SJCRH30 (cell line): ENCODE measurements at regions not wholly inside any gene's neighbourhood (a gene's known extent, or its start where the extent isn't known, plus 50 kb on each side); places are given as distances from the start of the nearest gene placed in this dataset.
"Not testable (repeated sequence)": the region's sequence is repeated elsewhere in the genome, so short reads cannot be mapped to it uniquely, and the experiment has no call there.

Experiments used
- DNase-seq, 2 experiments: peaks; one replicate each; pipeline ENCODE4 v3.0.0-alpha.2; 2015 to 2020
- H3K27ac ChIP-seq: fragments of 250-450 bp; sonication (Bioruptor Pico); 2 replicates; pipeline ENCODE4 v1.5.1; 2020; ENCODE audit warnings: mild to moderate bottlenecking, moderate library complexity
- H3K27me3 ChIP-seq: fragments of 250-450 bp; sonication (Bioruptor Pico); 2 replicates; pipeline ENCODE4 v1.5.1; 2020; ENCODE audit warnings: mild to moderate bottlenecking, moderate library complexity
- H3K36me3 ChIP-seq: fragments of 250-450 bp; sonication (Bioruptor Pico); 2 replicates; pipeline ENCODE4 v1.5.1; 2020; ENCODE audit warnings: mild to moderate bottlenecking, moderate library complexity
- H3K4me1 ChIP-seq: fragments of 250-450 bp; sonication (Bioruptor Pico); 2 replicates; pipeline ENCODE4 v1.5.1; 2020; ENCODE audit warnings: mild to moderate bottlenecking, moderate library complexity
- H3K4me3 ChIP-seq: fragments of 250-450 bp; sonication (Bioruptor Pico); 2 replicates; pipeline ENCODE4 v1.5.1; 2020; ENCODE audit warnings: mild to moderate bottlenecking, moderate library complexity
- H3K9me3 ChIP-seq: fragments of 250-450 bp; sonication (Bioruptor Pico); replicated peaks from 2 replicates; pipeline ENCODE4 v1.5.1; 2020; ENCODE audit warnings: mild to moderate bottlenecking, moderate library complexity

GRCh38 chr20:55365745-55366144, 639.6 kb downstream of the CBLN4 start:
- Histone ChIP-seq H3K4me1 (no peaks in the 10 kb centered on the region), H3K27me3 (no peaks in the 10 kb centered on the region), H3K9me3 (no peaks in the 10 kb centered on the region), H3K27ac (no peak overlapping the region), H3K4me3 (no peak overlapping the region), H3K36me3 (no peaks in the 10 kb centered on the region)
- no peak for DNase-seq

DNA sequence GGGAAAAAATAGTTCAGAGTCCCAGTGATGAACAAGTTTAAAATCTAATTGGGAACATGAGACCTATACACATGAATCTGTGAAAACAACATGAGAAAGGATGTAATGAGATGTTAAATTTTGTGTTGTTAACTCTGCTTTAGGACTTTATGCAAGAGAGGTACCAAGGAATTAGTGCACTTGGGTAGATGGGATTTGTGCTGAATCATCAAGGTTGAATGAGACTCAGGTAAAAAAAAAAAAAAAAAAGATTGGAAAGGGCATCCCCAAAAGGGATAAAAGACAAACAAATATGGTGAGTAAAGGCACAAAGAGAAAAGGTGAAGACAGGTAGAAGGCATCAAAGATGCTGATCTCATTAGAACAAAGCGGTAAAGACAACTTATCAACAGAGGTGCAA, 644.4 kb downstream of the CBLN4 start:
- Histone ChIP-seq H3K9me3 (no peaks in the 10 kb centered on the region), H3K4me3 (no peak overlapping the region), H3K4me1 (no peaks in the 10 kb centered on the region), H3K36me3 (no peaks in the 10 kb centered on the region), H3K27ac (no peak overlapping the region), H3K27me3 (no peaks in the 10 kb centered on the region)
- no peak for DNase-seq

DNA sequence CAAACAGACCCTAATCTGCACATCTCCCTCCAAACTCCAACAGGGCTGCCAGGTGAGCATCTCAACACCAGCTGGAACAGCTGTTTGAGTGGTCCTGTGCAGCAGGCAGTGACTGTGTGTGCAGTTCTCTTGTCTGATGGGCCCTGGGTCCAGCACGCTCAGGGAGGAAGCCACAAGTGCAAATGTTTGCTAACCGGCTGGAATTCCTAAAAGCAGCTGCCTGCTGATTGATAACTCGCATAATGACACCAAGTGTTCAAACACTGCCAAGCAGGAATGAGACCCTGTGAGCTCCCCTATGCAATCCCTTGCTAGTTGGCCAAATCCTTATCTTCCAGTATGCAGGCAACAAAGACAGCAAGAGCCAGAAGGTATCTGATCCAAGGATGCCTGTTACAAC, 650.6 kb downstream of the CBLN4 start:
- H3K9me3 ChIP-seq = no peaks in the 10 kb centered on the region

DNA sequence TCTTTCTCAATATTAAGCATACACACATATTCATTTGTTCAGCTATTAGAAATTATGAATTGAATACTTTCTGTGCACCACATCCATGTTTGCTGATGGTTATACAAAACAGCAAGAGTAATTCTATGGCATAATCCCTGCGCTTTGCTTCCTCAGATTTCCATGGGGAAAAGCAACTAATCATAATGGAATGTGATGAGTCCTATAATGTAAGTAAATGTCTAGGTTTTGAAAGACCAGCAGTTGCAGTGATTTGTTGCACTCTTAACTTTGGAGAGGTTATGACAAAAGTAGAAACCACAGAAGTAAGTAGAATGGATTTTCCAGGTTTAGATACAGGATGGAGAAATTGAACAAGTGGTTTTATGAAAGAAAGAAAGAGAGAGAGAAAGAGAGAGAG, 652.1 kb downstream of the CBLN4 start:
- no peak overlapping the region for H3K27ac ChIP-seq
- H3K4me1 ChIP-seq = 0 out of 2 replicates have a peak, but pooled peaks cover under 1% of the 10 kb centered on the region
- peaks cover 2% of the 10 kb centered on the region for H3K27me3 ChIP-seq
- H3K36me3 ChIP-seq = no peaks in the 10 kb centered on the region
- DNase-seq = no peak
- no peaks in the 10 kb centered on the region for H3K9me3 ChIP-seq
- no peak overlapping the region for H3K4me3 ChIP-seq

More for the DNA sequence above, 650.6 kb downstream of the CBLN4 start:
- DNase-seq = peak; percentile 22 to 39
- Histone ChIP-seq H3K27ac (no peak overlapping the region), H3K27me3 (no peaks in the 10 kb centered on the region), H3K4me1 (no peaks in the 10 kb centered on the region), H3K4me3 (no peak overlapping the region), H3K36me3 (no peaks in the 10 kb centered on the region)

- DNase-seq = no peak
- Histone ChIP-seq H3K9me3 (no peaks in the 10 kb centered on the region), H3K27ac (no peak overlapping the region), H3K36me3 (no peaks in the 10 kb centered on the region), H3K27me3 (peaks cover 14% of the 10 kb centered on the region), H3K4me1 (peaks cover 7% of the 10 kb centered on the region; the same call in 1 of the 2 replicates), H3K4me3 (no peak overlapping the region)
Observed at GRCh38 chr20:55348223-55348622, 657.1 kb downstream of the CBLN4 start.

GRCh38 chr20:55342822-55343221, 662.5 kb downstream of the CBLN4 start:
- H3K27me3 ChIP-seq = peaks cover 19% of the 10 kb centered on the region
- no peak overlapping the region for H3K27ac ChIP-seq
- no peak for DNase-seq
- no peaks in the 10 kb centered on the region for H3K36me3 ChIP-seq
- H3K4me1 ChIP-seq = peaks cover 4% of the 10 kb centered on the region; the same call in 1 of the 2 replicates
- no peaks in the 10 kb centered on the region for H3K9me3 ChIP-seq
- no peak overlapping the region for H3K4me3 ChIP-seq

DNA sequence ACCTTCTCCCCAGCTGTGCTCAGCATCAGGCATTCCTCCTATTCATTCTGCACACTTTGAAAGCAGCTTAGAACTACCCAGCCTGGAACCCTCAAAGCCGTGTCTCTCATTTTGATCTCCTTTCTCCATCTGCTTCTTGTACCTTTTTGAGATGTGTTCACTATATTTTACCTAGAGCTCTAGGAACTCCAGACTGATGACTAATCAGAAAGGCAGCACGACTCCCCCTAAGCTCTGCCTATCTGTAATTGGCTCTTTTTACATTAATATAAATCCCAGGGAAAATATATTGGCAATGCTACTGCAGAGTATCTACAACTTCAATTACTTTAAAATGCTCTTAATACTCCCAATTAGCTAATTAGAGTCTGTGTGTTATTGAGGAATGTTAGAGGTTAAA, 671.5 kb downstream of the CBLN4 start:
- H3K36me3 ChIP-seq = no peaks in the 10 kb centered on the region
- peaks cover 15% of the 10 kb centered on the region for H3K27me3 ChIP-seq
- no peaks in the 10 kb centered on the region for H3K4me1 ChIP-seq
- no peak overlapping the region for H3K27ac ChIP-seq
- no peak for DNase-seq
- H3K4me3 ChIP-seq = no peak overlapping the region
- H3K9me3 ChIP-seq = no peaks in the 10 kb centered on the region

- no peak overlapping the region for H3K4me3 ChIP-seq
- no peak for DNase-seq
- H3K4me1 ChIP-seq = no peaks in the 10 kb centered on the region
- H3K27me3 ChIP-seq = peaks cover 12% of the 10 kb centered on the region
- H3K9me3 ChIP-seq = no peaks in the 10 kb centered on the region
- no peaks in the 10 kb centered on the region for H3K36me3 ChIP-seq
- no peak overlapping the region for H3K27ac ChIP-seq
Observed at GRCh38 chr20:55329108-55329507, 676.2 kb downstream of the CBLN4 start.

- no peaks in the 10 kb centered on the region for H3K36me3 ChIP-seq
- no peak for DNase-seq
- no peaks in the 10 kb centered on the region for H3K9me3 ChIP-seq
- no peak overlapping the region for H3K4me3 ChIP-seq
- H3K4me1 ChIP-seq = no peaks in the 10 kb centered on the region
- no peak overlapping the region for H3K27ac ChIP-seq
- peaks cover 11% of the 10 kb centered on the region; the same call in 1 of the 2 replicates for H3K27me3 ChIP-seq
Observed at GRCh38 chr20:55322745-55323144, 682.6 kb downstream of the CBLN4 start.

DNA sequence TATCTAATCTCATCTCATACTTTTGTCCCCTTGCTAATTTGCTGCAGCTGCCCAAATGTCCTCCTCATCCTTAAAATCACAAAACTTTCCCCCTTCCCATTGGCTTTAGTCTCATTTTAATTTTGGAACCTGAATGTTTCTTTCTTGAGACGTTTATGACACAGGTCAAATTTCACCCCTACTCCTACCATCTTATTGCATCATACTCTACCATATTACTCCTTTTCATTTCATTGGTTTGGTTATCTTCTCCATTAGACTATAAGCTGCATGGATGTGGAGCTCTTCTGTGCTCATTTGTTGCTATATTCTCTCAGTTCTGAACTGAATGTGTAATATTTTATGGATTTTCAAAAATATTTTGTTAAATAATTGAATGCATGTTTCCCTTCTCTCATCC, 688.6 kb downstream of the CBLN4 start:
- H3K27me3 ChIP-seq = no peaks in the 10 kb centered on the region
- H3K4me3 ChIP-seq = no peak overlapping the region
- H3K36me3 ChIP-seq = no peaks in the 10 kb centered on the region
- H3K4me1 ChIP-seq = no peaks in the 10 kb centered on the region
- no peak overlapping the region for H3K27ac ChIP-seq
- no peak for DNase-seq
- no peaks in the 10 kb centered on the region for H3K9me3 ChIP-seq

DNA sequence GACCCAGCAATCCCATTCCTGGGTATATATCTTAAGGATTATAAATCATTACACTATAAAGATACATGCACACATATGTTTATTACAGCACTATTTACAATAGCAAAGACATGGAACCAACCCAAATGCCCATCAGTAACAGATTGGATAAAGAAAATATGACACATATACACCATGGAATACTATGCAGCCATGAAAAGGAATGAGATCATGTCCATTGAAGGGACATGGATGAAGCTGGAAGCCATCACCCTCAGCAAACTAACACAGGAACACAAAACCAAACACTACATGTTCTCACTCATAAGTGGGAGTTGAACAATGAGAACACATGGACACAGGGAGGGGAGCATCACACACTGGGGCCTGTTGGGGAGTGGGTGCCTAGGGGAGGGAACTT, 694.5 kb downstream of the CBLN4 start:
- H3K4me1 ChIP-seq, H3K4me3 ChIP-seq, H3K27ac ChIP-seq, H3K36me3 ChIP-seq, H3K27me3 ChIP-seq, DNase-seq, H3K9me3 ChIP-seq: not testable (repeated sequence)

GRCh38 chr20:55291261-55291660, 714.1 kb downstream of the CBLN4 start:
- H3K36me3 ChIP-seq = no peaks in the 10 kb centered on the region
- no peak overlapping the region for H3K27ac ChIP-seq
- H3K9me3 ChIP-seq = no peaks in the 10 kb centered on the region
- DNase-seq = no peak
- H3K27me3 ChIP-seq = no peaks in the 10 kb centered on the region
- H3K4me1 ChIP-seq = no peaks in the 10 kb centered on the region
- no peak overlapping the region for H3K4me3 ChIP-seq

DNA sequence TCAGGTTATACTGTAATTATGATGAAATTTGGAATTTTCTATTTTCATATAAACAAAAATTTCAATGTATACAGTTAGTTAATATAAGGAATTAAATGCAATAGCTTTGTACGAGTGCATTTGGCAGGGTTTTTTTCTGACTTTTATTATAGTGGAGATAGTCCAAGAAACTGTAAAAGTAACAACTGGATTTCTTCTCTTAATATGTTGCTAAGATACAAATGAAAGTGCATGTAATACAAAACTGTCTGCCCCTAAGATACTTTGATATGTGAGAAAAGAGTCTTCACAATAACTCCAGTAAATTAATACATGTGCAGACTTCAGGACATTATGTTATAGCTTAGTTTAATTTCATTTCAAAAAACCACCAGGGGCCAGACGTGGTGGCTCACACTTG, 721.4 kb downstream of the CBLN4 start:
- Histone ChIP-seq H3K9me3 (no peaks in the 10 kb centered on the region), H3K27me3 (peaks cover 9% of the 10 kb centered on the region), H3K4me1 (peaks cover 6% of the 10 kb centered on the region; the same call in 1 of the 2 replicates), H3K36me3 (no peaks in the 10 kb centered on the region), H3K4me3 (no peak overlapping the region), H3K27ac (no peak overlapping the region)
- no peak for DNase-seq

- Histone ChIP-seq H3K9me3 (no peaks in the 10 kb centered on the region), H3K4me3 (no peak overlapping the region), H3K27me3 (no peaks in the 10 kb centered on the region), H3K36me3 (no peaks in the 10 kb centered on the region), H3K4me1 (no peaks in the 10 kb centered on the region), H3K27ac (no peak overlapping the region)
- DNase-seq = no peak
Observed at GRCh38 chr20:55273149-55273548, 732.2 kb downstream of the CBLN4 start.

- Histone ChIP-seq H3K36me3 (no peaks in the 10 kb centered on the region), H3K9me3 (no peaks in the 10 kb centered on the region), H3K4me3 (no peak overlapping the region), H3K4me1 (no peaks in the 10 kb centered on the region), H3K27me3 (no peaks in the 10 kb centered on the region), H3K27ac (no peak overlapping the region)
- DNase-seq = no peak
Observed at GRCh38 chr20:55271371-55271770, 733.9 kb downstream of the CBLN4 start.

GRCh38 chr20:55269913-55270312, 735.4 kb downstream of the CBLN4 start:
- no peak overlapping the region for H3K4me3 ChIP-seq
- no peaks in the 10 kb centered on the region for H3K4me1 ChIP-seq
- peaks cover 2% of the 10 kb centered on the region; the same call in 1 of the 2 replicates for H3K27me3 ChIP-seq
- no peak overlapping the region for H3K27ac ChIP-seq
- H3K9me3 ChIP-seq = no peaks in the 10 kb centered on the region
- DNase-seq = no peak
- no peaks in the 10 kb centered on the region for H3K36me3 ChIP-seq
